AG09309 (cell line): ENCODE measurements at regions not wholly inside any gene's neighbourhood (a gene's known extent, or its start where the extent isn't known, plus 50 kb on each side); places are given as distances from the start of the nearest gene placed in this dataset.

Source experiments
- DNase-seq: peaks from one replicate; pipeline ENCODE4 v3.0.0-alpha.2; 2010; ENCODE audit warnings: low read depth
- H3K4me3 ChIP-seq: 2 replicates; pipeline ENCODE4 v1.5.1; 2011; ENCODE audit warnings: mild to moderate bottlenecking, low read depth, low read length, moderate library complexity; ENCODE audit not compliant: control insufficient read depth
- TF ChIP-seq, protein P1 (sequence below): IDR thresholded peaks from 2 replicates; pipeline ENCODE4 v1.5.1; 2011; ENCODE audit warnings: mild to moderate bottlenecking, low read depth, low read length, inconsistent platforms; ENCODE audit not compliant: insufficient read depth, control insufficient read depth; ENCODE audit errors: missing control alignments

GRCh38 chr1:221644145-221644448 is 97.8 kb downstream of the DUSP10 start:
- DNase-seq, result no peak
- no peak overlapping the region for H3K4me3 ChIP-seq
- TF ChIP-seq, protein P1, sequence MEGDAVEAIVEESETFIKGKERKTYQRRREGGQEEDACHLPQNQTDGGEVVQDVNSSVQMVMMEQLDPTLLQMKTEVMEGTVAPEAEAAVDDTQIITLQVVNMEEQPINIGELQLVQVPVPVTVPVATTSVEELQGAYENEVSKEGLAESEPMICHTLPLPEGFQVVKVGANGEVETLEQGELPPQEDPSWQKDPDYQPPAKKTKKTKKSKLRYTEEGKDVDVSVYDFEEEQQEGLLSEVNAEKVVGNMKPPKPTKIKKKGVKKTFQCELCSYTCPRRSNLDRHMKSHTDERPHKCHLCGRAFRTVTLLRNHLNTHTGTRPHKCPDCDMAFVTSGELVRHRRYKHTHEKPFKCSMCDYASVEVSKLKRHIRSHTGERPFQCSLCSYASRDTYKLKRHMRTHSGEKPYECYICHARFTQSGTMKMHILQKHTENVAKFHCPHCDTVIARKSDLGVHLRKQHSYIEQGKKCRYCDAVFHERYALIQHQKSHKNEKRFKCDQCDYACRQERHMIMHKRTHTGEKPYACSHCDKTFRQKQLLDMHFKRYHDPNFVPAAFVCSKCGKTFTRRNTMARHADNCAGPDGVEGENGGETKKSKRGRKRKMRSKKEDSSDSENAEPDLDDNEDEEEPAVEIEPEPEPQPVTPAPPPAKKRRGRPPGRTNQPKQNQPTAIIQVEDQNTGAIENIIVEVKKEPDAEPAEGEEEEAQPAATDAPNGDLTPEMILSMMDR, result no peak

DNA sequence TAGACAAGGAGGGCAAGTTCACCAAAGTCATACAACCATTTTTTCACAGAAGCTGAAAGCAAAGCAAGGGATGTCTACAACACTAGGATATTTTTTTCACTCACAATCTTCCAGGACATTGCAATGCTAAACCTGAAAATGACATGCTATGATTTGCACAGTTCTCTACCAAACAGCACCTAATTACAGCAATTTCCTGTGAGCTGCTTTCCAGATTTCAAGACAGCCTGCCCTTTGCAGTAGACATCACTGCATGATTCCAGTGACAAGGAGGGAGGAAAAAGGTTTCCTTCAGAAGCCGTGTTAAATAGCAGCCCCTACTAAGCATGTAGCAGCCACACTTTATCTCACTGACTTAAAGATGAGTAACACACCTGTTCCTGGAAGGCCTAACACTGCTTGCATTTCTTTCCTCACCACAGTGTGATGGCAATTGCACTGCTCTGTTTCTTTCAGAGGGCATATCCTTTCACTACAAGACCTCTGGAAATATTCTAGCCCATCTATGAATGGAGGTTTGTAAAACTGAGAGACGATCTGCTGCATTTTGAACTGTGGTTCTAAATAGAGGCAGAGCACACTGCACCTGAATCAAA is 97.1 kb downstream of the DUSP10 start:
- H3K4me3 ChIP-seq, result no peak overlapping the region
- TF ChIP-seq, protein P1, result no peak
- no peak for DNase-seq

- no peak overlapping the region for H3K4me3 ChIP-seq
- DNase-seq, result no peak
- TF ChIP-seq, protein P1, result no peak
Measured at GRCh38 chr1:221648201-221648600, 93.7 kb downstream of the DUSP10 start.
